ENCODE measurements at regions not wholly inside any gene's neighbourhood (a gene's known extent, or its start where the extent isn't known, plus 50 kb on each side); places are given as distances from the start of the nearest gene placed in this dataset.

GRCh38 chr20:57104113-57104512 is 162.3 kb downstream of the BMP7 start:
- no peak for DNase-seq (ENCODE audit: low read depth)
- no peak for TF ChIP-seq CTCF (IDR thresholded peaks at IDR 0.05; ENCODE audit: control insufficient read depth, insufficient read depth, low read depth, low read length, missing control alignments)

GRCh38 chr20:57104651-57105204 is 161.7 kb downstream of the BMP7 start:
- TF ChIP-seq CTCF (IDR thresholded peaks at IDR 0.05; ENCODE audit: control insufficient read depth, insufficient read depth, low read depth, low read length, missing control alignments): no peak
- H3K4me3 ChIP-seq (ENCODE audit: control insufficient read depth, low read depth, low read length): no peak overlapping the region
- DNase-seq (ENCODE audit: low read depth): no peak

More at GRCh38 chr20:57104113-57104512, 162.3 kb downstream of the BMP7 start:
- no peak overlapping the region for H3K4me3 ChIP-seq (ENCODE audit: control insufficient read depth, low read depth, low read length)

- DNase-seq (ENCODE audit: low read depth): no peak
- no peak overlapping the region for H3K4me3 ChIP-seq (ENCODE audit: control insufficient read depth, low read depth, low read length)
- no peak for TF ChIP-seq CTCF (IDR thresholded peaks at IDR 0.05; ENCODE audit: control insufficient read depth, insufficient read depth, low read depth, low read length, missing control alignments)
Measured at GRCh38 chr20:57106030-57106682, 160.3 kb downstream of the BMP7 start.

GRCh38 chr20:57106692-57107091 is 159.7 kb downstream of the BMP7 start:
- no peak overlapping the region for H3K4me3 ChIP-seq (ENCODE audit: control insufficient read depth, low read depth, low read length)
- DNase-seq (ENCODE audit: low read depth): no peak
- no peak for TF ChIP-seq CTCF (IDR thresholded peaks at IDR 0.05; ENCODE audit: control insufficient read depth, insufficient read depth, low read depth, low read length, missing control alignments)

GRCh38 chr20:57107208-57107607 is 159.2 kb downstream of the BMP7 start:
- H3K4me3 ChIP-seq (ENCODE audit: control insufficient read depth, low read depth, low read length): no peak overlapping the region
- no peak for TF ChIP-seq CTCF (IDR thresholded peaks at IDR 0.05; ENCODE audit: control insufficient read depth, insufficient read depth, low read depth, low read length, missing control alignments)
- DNase-seq (ENCODE audit: low read depth): no peak

GRCh38 chr20:57108218-57108617 is 158.2 kb downstream of the BMP7 start:
- no peak for TF ChIP-seq CTCF (IDR thresholded peaks at IDR 0.05; ENCODE audit: control insufficient read depth, insufficient read depth, low read depth, low read length, missing control alignments)
- no peak overlapping the region for H3K4me3 ChIP-seq (ENCODE audit: control insufficient read depth, low read depth, low read length)
- no peak for DNase-seq (ENCODE audit: low read depth)

Data from AG09309 (cell line).